GM23338 (cell line): ENCODE measurements at regions not wholly inside any gene's neighbourhood (a gene's known extent, or its start where the extent isn't known, plus 50 kb on each side); places are given as distances from the start of the nearest gene placed in this dataset.

Experiments used
- ATAC-seq: fragments of 200-7000 bp; cut with Tn5 transposase; 3 replicates; pipeline ENCODE4 v1.9.1; 2020
- DNase-seq: peaks from one replicate; pipeline ENCODE4 v3.0.0-alpha.2; 2015; ENCODE audit warnings: low spot score
- H2AFZ ChIP-seq: fragments of 200-600 bp; sonication (generic); 2 replicates; pipeline ENCODE4 v1.8.0; 2016; ENCODE audit warnings: antibody characterized with exemption, mild to moderate bottlenecking, moderate library complexity
- H3F3A ChIP-seq: fragments of 200-600 bp; sonication (generic); replicated peaks from 2 replicates; pipeline ENCODE4 v1.8.0; 2017; ENCODE audit warnings: antibody characterized with exemption, mixed run types, low read depth
- H3K27ac ChIP-seq: fragments of 200-600 bp; sonication (generic); 2 replicates; pipeline ENCODE4 v1.6.1; 2016; ENCODE audit warnings: low read depth
- H3K27me3 ChIP-seq: fragments of 200-600 bp; sonication (generic); 2 replicates; pipeline ENCODE4 v1.8.0; 2016; ENCODE audit warnings: mild to moderate bottlenecking, mixed run types, moderate library complexity; ENCODE audit not compliant: insufficient read depth
- H3K36me3 ChIP-seq: fragments of 200-600 bp; sonication (generic); 2 replicates; pipeline ENCODE4 v1.8.0; 2016; ENCODE audit warnings: mild to moderate bottlenecking; ENCODE audit not compliant: insufficient read depth
- H3K4me1 ChIP-seq: fragments of 200-600 bp; sonication (generic); 2 replicates; pipeline ENCODE4 v1.8.0; 2016; ENCODE audit warnings: mild to moderate bottlenecking, moderate library complexity; ENCODE audit not compliant: insufficient read depth
- H3K4me2 ChIP-seq: fragments of 200-600 bp; sonication (generic); 2 replicates; pipeline ENCODE4 v1.7.1; 2017; ENCODE audit warnings: mixed run types
- H3K4me3 ChIP-seq: fragments of 200-600 bp; sonication (generic); 2 replicates; pipeline ENCODE4 v1.6.1; 2016; ENCODE audit warnings: mixed run types
- H3K79me2 ChIP-seq: fragments of 200-600 bp; sonication (generic); replicated peaks from 2 replicates; pipeline ENCODE4 v1.8.0; 2017; ENCODE audit warnings: mild to moderate bottlenecking; ENCODE audit not compliant: insufficient read depth
- H3K9me2 ChIP-seq: fragments of 200-600 bp; sonication (generic); 2 replicates; pipeline ENCODE4 v1.8.0; 2017; ENCODE audit not compliant: insufficient read depth
- H4K20me1 ChIP-seq: fragments of 200-600 bp; sonication (generic); replicated peaks from 2 replicates; pipeline ENCODE4 v1.8.0; 2017; ENCODE audit warnings: mild to moderate bottlenecking; ENCODE audit not compliant: insufficient read depth
- H3K27ac Mint-ChIP-seq: 2 replicates; pipeline ENCODE4 v1.8.0; 2020; ENCODE audit warnings: inconsistent platforms, mild to moderate bottlenecking, moderate library complexity, mixed read lengths
- H3K27me3 Mint-ChIP-seq: 3 replicates; pipeline ENCODE4 v1.8.0; 2022; ENCODE audit warnings: low read depth, mild to moderate bottlenecking, moderate library complexity, mixed read lengths, inconsistent platforms; ENCODE audit not compliant: insufficient read depth, poor library complexity
- H3K36me3 Mint-ChIP-seq: 3 replicates; pipeline ENCODE4 v1.8.0; 2021; ENCODE audit warnings: low read depth, mild to moderate bottlenecking, inconsistent platforms, moderate library complexity, mixed read lengths
- H3K4me1 Mint-ChIP-seq: 3 replicates; pipeline ENCODE4 v1.8.0; 2020; ENCODE audit warnings: mild to moderate bottlenecking, inconsistent platforms, mixed read lengths
- H3K4me3 Mint-ChIP-seq: 3 replicates; pipeline ENCODE4 v1.8.0; 2021; ENCODE audit warnings: moderate library complexity, mild to moderate bottlenecking, inconsistent platforms, mixed read lengths
- H3K9me3 Mint-ChIP-seq: 3 replicates; pipeline ENCODE4 v1.8.0; 2020; ENCODE audit warnings: moderate library complexity, mild to moderate bottlenecking, inconsistent platforms, mixed read lengths
- CREB1 ChIP-seq: fragments of 250-450 bp; sonication (Bioruptor Pico); IDR thresholded peaks from 2 replicates; pipeline ENCODE4 v1.5.0; 2020; ENCODE audit warnings: low read depth, mild to moderate bottlenecking, moderate library complexity
- ETS1 ChIP-seq: IDR thresholded peaks from 2 replicates; pipeline ENCODE4 v1.6.1; 2016; ENCODE audit warnings: antibody characterized with exemption
- EZH2 ChIP-seq: fragments of 200-600 bp; sonication (generic); IDR thresholded peaks from one replicate; pipeline ENCODE4 v1.8.0; 2017; ENCODE audit warnings: antibody characterized with exemption, mild to moderate bottlenecking, low read depth; ENCODE audit not compliant: unreplicated experiment
- EZH2phosphoT487 ChIP-seq: fragments of 200-600 bp; sonication (generic); IDR thresholded peaks from one replicate; pipeline ENCODE4 v1.8.1; 2018; ENCODE audit warnings: antibody characterized with exemption; ENCODE audit not compliant: unreplicated experiment
- JUNB ChIP-seq: IDR thresholded peaks from one replicate; pipeline ENCODE4 v1.6.1; 2016; ENCODE audit warnings: antibody characterized with exemption; ENCODE audit not compliant: unreplicated experiment
- NANOG ChIP-seq: IDR thresholded peaks from 2 replicates; pipeline ENCODE4 v1.6.1; 2016; ENCODE audit warnings: antibody characterized with exemption, borderline replicate concordance
- POLR2AphosphoS5 ChIP-seq: IDR thresholded peaks from 2 replicates; pipeline ENCODE4 v1.6.1; 2016; ENCODE audit warnings: antibody characterized with exemption, low read depth
- REST ChIP-seq: IDR thresholded peaks from one replicate; pipeline ENCODE4 v1.6.1; 2018; ENCODE audit warnings: antibody characterized with exemption; ENCODE audit not compliant: unreplicated experiment
- STAT1 ChIP-seq: IDR thresholded peaks from one replicate; pipeline ENCODE4 v1.6.1; 2016; ENCODE audit warnings: antibody characterized with exemption; ENCODE audit not compliant: unreplicated experiment
- ZNF114 ChIP-seq: fragments of 250-450 bp; sonication (Bioruptor Pico); IDR thresholded peaks from 2 replicates; pipeline ENCODE4 v1.5.0; 2020; ENCODE audit warnings: mild to moderate bottlenecking, moderate library complexity
- ZNF331 ChIP-seq: fragments of 250-450 bp; sonication (Bioruptor Pico); IDR thresholded peaks from 2 replicates; pipeline ENCODE4 v1.5.0; 2020; ENCODE audit warnings: low read depth, mild to moderate bottlenecking, moderate library complexity
- ZNF462 ChIP-seq: fragments of 250-450 bp; sonication (Bioruptor Pico); IDR thresholded peaks from 2 replicates; pipeline ENCODE4 v1.5.0; 2020; ENCODE audit warnings: mild to moderate bottlenecking, moderate library complexity
- TF ChIP-seq, protein P1 (sequence below), 2 experiments: fragments of 200-600 bp in 1 of 2; sonication (generic) in 1 of 2; conservative IDR thresholded peaks; 2 replicates each; pipeline versions ENCODE4 v1.5.1 to v1.6.1; 2016 to 2017; ENCODE audit warnings: antibody characterized with exemption in 2 of 2, low read depth in 2 of 2, mild to moderate bottlenecking in 2 of 2, moderate library complexity in 1 of 2

GRCh38 chr7:54278847-54279246, 263.3 kb upstream of the VSTM2A start:
- Histone ChIP-seq H3K4me3 (no peak overlapping the region), H3K27me3 (no peaks in the 10 kb centered on the region), H3K79me2 (no peaks in the 10 kb centered on the region), H3K4me2 (peak overlapping the region; percentile 27), H3K36me3 (no peaks in the 10 kb centered on the region), H3K27ac (no peak overlapping the region), H2AFZ (peak overlapping the region; percentile 88), H3K9me2 (no peaks in the 10 kb centered on the region), H4K20me1 (no peaks in the 10 kb centered on the region), H3K4me1 (peaks cover 16% of the 10 kb centered on the region), H3F3A (no peaks in the 10 kb centered on the region)
- H3K36me3 Mint-ChIP-seq: peaks cover 3% of the 10 kb centered on the region; the same call in 1 of the 3 replicates
- DNase-seq (no peak), ATAC-seq (peak; percentile 46)
- peaks cover 7% of the 10 kb centered on the region; the same call in 1 of the 3 replicates for H3K9me3 Mint-ChIP-seq
- H3K27ac Mint-ChIP-seq: no peak overlapping the region
- H3K27me3 Mint-ChIP-seq: peaks cover 9% of the 10 kb centered on the region
- H3K4me3 Mint-ChIP-seq: no peak overlapping the region
- peaks cover 22% of the 10 kb centered on the region for H3K4me1 Mint-ChIP-seq
- TF ChIP-seq STAT1 (no peak), ZNF462 (CRISPR knock-in tag) (no peak), EZH2phosphoT487 (no peak), ETS1 (no peak), ZNF331 (CRISPR knock-in tag) (no peak), POLR2AphosphoS5 (no peak), NANOG (no peak), EZH2 (no peak), ZNF114 (CRISPR knock-in tag) (no peak), CREB1 (CRISPR knock-in tag) (no peak), REST (no peak), JUNB (no peak)
- TF ChIP-seq, protein P1, sequence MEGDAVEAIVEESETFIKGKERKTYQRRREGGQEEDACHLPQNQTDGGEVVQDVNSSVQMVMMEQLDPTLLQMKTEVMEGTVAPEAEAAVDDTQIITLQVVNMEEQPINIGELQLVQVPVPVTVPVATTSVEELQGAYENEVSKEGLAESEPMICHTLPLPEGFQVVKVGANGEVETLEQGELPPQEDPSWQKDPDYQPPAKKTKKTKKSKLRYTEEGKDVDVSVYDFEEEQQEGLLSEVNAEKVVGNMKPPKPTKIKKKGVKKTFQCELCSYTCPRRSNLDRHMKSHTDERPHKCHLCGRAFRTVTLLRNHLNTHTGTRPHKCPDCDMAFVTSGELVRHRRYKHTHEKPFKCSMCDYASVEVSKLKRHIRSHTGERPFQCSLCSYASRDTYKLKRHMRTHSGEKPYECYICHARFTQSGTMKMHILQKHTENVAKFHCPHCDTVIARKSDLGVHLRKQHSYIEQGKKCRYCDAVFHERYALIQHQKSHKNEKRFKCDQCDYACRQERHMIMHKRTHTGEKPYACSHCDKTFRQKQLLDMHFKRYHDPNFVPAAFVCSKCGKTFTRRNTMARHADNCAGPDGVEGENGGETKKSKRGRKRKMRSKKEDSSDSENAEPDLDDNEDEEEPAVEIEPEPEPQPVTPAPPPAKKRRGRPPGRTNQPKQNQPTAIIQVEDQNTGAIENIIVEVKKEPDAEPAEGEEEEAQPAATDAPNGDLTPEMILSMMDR (conservative IDR thresholded peaks at IDR 0.05; ENCODE audit: low read depth in 2 of 2): no peak
